HG03039 (cell line): ENCODE measurements at regions not wholly inside any gene's neighbourhood (a gene's known extent, or its start where the extent isn't known, plus 50 kb on each side); places are given as distances from the start of the nearest gene placed in this dataset.

Source experiments
- ATAC-seq: cut with Tn5 transposase; IDR thresholded peaks from one replicate; pipeline ENCODE4 v1.9.1; 2021; ENCODE audit warnings: mild to moderate bottlenecking, moderate library complexity; ENCODE audit not compliant: unreplicated experiment

DNA sequence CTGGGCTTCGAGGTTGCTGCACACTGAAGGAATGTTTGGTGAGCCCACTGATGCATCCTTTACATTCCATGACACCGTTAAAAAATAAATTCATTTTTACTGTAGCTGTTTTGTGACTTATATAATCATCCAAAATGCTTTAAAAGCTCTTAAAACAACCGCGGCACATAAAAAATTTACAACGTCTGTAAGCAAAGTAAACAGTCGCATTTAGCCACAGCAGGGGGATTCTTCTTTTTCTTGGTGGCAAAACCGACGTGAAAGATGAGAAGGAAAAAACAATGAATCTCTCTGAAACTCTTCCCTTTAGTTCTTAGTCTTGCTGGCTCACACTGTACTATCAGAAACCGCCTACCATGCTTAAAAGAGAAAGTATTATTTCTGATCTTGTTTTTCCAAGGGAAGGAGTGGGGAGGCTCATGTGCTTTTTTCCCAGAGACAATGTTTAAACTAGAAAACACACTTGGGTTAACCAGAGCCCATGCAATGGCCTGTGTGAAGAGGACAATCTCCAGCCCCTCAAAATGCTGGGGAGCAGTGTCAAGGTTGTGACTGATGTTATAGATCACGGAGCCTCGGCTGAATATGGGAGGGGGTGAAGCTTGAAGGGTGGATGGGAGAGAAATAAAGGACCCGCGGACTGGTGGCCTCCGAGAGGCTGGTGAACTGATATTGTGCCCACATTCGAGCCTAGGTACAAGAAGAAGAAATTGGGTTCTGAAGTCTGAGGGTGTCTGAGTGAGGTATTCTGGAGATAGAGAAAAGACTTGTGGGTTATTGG lies 91.1 kb downstream of the IRF8 start:
- ATAC-seq = no peak

GRCh38 chr16:85990861-85991301 lies 91.9 kb downstream of the IRF8 start:
- no peak for ATAC-seq

- no peak for ATAC-seq
Measured at GRCh38 chr16:85991425-85991824, 92.5 kb downstream of the IRF8 start.

DNA sequence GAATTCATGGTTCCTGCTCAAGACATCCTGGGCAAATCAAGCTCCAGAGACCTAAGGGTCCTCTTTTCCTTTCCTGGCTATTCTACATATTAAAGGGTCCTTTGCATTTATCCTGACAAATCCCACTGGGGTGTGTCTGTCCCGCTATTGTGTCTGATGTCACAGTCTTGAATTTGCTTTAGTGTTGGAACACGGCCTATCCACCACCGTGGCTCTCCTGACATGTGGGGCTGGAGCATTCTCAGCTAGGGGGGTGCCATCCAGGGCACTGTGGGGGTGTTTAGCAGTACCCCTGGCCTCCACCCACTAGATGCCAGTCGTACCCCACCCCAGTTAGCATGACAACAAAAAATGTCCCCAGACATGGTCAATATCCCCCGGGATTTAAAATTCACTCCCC lies 92.9 kb downstream of the IRF8 start:
- no peak for ATAC-seq

DNA sequence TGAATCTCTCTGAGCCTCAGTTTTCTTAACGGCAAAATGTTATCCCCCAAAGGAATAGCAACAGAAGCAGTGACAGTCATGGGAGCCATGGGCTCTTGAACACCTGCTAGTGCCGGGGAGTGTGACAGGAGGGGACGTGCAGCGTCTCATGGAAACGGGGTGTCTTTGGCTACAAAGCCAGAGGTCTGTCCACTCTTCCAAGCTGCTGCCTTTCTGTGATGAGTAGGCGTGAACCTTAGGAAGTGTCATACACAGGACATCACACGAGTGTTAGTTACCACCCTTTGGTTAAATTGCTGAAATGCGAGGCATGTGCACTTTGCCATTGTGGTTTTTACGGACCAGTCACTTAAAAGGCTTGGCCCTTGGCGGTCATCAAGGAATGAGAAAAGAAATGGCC lies 93.4 kb downstream of the IRF8 start:
- no peak for ATAC-seq

- ATAC-seq = no peak
Measured at GRCh38 chr16:85992779-85993178, 93.8 kb downstream of the IRF8 start.

DNA sequence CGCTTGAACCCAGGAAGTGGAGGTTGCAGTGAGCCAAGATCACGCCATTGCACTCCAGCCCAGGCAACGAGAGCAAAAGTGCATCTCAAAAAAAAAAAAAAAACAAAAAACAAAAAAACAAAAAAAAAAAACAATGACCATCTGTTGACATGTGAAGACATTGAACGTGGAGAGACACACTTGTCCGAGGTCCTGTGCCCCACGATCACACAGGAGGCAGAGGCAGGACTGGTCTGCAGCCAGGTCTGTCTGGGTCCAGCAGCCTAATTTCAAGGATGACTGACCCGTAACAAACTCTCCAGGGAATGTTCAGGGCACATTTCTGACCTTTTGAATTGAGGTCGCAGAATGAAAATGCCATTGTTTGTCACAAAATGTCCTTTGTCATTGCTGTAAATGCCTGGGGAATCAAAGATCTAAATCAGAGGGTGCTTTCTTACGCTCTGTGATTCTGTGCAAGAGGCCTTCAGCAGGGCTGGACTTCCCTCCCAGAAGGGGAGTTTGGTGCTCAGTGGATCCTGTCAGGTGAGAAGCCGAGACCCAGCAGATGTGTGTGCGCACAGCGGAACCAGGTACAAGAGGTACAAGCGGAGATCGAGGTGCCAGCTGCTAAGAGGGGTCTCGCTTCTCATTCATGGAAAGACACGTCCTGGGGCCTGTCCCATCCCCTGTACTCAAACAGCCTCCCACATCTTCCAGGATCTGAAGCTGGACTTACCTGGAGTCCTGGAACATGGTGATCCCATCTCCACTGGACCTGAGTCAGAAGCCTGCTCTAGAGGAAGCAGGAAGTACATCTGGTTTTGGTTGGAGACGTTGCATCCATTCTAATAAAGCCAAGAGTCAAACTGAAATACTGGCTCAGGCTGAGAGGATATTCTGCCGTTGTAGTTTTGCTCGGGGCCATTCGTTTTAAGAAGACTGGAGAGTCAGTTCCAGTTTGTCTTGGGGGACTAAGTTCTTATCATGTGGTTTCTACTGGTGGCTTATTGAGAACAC lies 95.8 kb downstream of the IRF8 start:
- no peak for ATAC-seq

GRCh38 chr16:85995541-85996423 lies 96.8 kb downstream of the IRF8 start:
- ATAC-seq = no peak

GRCh38 chr16:85996843-85997242 lies 97.9 kb downstream of the IRF8 start:
- no peak for ATAC-seq

GRCh38 chr16:85998171-85998867 lies 99.4 kb downstream of the IRF8 start:
- ATAC-seq = no peak

- ATAC-seq = no peak
Measured at GRCh38 chr16:85998868-85999729, 100.1 kb downstream of the IRF8 start.

GRCh38 chr16:85999778-86000177 lies 100.8 kb downstream of the IRF8 start:
- no peak for ATAC-seq

- no peak for ATAC-seq
Measured at GRCh38 chr16:86002178-86002900, 103.4 kb downstream of the IRF8 start.

GRCh38 chr16:86007524-86007923 lies 108.6 kb downstream of the IRF8 start:
- no peak for ATAC-seq

DNA sequence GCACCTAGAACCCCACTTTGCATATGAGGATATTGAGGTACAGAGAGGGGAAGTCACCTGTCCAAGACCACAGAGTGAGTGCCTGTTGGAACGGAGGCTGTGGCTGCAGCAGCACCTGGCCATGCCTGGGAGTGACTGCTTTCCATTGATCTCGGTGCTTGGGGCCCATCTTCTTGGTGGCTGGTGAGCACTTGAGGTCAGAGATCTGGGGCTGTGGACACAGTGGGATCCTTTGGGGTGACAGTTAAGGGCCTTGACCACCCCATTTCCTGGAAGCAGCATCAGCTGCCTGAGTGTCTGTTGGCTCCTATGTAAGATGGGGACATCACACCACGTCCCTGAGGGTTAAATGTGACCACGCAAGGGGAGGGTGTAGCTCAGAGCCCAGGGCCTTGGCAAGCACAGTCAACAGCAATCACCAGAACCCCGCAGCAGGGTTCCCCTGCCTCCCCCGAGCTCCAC lies 111.7 kb downstream of the IRF8 start:
- ATAC-seq = no peak

GRCh38 chr16:86011532-86011931 lies 112.6 kb downstream of the IRF8 start:
- ATAC-seq = no peak

DNA sequence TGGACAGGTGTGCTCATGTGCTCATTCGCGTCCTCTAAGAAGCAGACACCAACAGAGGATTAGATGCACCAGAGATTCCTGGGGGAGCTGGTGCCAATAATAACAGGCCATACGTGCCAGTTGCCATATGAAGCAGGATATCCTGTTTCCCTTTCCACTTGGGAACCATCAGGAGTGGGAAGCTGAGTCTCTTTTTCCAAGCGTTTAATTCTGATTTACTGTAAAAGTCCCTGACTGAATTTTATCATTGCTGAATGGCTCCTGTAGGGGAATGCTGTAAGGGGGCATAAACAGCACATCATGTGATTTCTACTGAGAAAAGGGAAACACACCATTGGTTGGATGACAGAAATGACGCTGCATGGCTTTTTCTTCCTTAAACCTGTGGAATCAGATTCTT lies 113.3 kb downstream of the IRF8 start:
- no peak for ATAC-seq

DNA sequence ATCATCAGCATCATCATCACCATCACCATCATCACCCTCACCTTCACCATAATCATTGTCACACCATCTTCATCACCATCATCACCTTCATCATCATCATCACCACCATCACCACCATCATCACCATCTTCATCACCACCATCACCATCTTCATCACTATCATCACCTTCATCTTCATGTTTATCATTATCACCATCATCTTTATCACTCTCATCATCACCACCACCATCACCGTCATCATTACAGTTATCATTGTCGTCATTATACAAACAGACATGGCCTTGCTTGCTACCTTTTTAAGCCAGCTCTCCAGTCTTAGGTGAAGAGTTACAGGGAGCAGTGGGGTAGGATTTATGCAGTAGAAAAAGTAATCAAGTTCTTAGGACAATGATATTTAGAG lies 114.9 kb downstream of the IRF8 start:
- no peak for ATAC-seq

GRCh38 chr16:86015606-86016005 lies 116.6 kb downstream of the IRF8 start:
- no peak for ATAC-seq
